NB4 (cell line): ENCODE measurements at regions not wholly inside any gene's neighbourhood (a gene's known extent, or its start where the extent isn't known, plus 50 kb on each side); places are given as distances from the start of the nearest gene placed in this dataset.

Experiments
- DNase-seq: peaks from one replicate; pipeline ENCODE4 v3.0.0; 2010; ENCODE audit warnings: low read depth
- H3K4me3 ChIP-seq: one replicate; pipeline ENCODE4 v1.5.1; 2011; ENCODE audit warnings: mild to moderate bottlenecking, low read depth, low read length, moderate library complexity
- MYC ChIP-seq: IDR thresholded peaks from 2 replicates; pipeline ENCODE4 v1.6.1; 2011; ENCODE audit warnings: low read depth, low read length
- POLR2A ChIP-seq: IDR thresholded peaks from 2 replicates; pipeline ENCODE4 v1.6.1; 2011; ENCODE audit warnings: mild to moderate bottlenecking; ENCODE audit not compliant: insufficient read length; ENCODE audit errors: extremely low read depth
- TF ChIP-seq, protein P1 (sequence below): IDR thresholded peaks from 2 replicates; pipeline ENCODE4 v1.6.1; 2011; ENCODE audit warnings: low read depth, low read length
- TF ChIP-seq, protein P2 (sequence below): IDR thresholded peaks from one replicate; pipeline ENCODE4 v1.5.1; 2012; ENCODE audit warnings: low read depth, low read length

DNA sequence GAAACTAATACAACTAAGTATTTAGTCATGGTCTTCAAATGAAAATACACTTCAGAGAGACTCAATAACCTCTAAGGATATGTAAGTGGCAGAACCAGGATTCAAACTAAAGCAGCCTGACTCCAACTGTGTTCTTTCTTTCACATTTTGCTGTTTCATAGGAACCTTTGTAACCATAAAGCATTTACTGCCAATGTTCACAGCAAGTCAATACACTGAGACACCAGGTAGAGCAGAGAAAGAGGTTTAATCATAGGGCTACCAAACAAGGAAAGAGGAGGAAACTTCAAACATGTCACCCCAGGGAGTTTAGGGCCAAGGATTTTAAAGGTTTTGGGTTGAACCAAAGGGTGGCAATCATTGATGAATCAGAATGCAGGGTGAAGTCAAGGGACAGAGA is 263.1 kb upstream of the PTGER4 start:
- TF ChIP-seq, protein P1, sequence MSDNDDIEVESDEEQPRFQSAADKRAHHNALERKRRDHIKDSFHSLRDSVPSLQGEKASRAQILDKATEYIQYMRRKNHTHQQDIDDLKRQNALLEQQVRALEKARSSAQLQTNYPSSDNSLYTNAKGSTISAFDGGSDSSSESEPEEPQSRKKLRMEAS: no peak
- TF ChIP-seq MYC: no peak
- TF ChIP-seq, protein P2, sequence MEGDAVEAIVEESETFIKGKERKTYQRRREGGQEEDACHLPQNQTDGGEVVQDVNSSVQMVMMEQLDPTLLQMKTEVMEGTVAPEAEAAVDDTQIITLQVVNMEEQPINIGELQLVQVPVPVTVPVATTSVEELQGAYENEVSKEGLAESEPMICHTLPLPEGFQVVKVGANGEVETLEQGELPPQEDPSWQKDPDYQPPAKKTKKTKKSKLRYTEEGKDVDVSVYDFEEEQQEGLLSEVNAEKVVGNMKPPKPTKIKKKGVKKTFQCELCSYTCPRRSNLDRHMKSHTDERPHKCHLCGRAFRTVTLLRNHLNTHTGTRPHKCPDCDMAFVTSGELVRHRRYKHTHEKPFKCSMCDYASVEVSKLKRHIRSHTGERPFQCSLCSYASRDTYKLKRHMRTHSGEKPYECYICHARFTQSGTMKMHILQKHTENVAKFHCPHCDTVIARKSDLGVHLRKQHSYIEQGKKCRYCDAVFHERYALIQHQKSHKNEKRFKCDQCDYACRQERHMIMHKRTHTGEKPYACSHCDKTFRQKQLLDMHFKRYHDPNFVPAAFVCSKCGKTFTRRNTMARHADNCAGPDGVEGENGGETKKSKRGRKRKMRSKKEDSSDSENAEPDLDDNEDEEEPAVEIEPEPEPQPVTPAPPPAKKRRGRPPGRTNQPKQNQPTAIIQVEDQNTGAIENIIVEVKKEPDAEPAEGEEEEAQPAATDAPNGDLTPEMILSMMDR: no peak
- no peak for TF ChIP-seq POLR2A
- no peak overlapping the region for H3K4me3 ChIP-seq
- DNase-seq: no peak

DNA sequence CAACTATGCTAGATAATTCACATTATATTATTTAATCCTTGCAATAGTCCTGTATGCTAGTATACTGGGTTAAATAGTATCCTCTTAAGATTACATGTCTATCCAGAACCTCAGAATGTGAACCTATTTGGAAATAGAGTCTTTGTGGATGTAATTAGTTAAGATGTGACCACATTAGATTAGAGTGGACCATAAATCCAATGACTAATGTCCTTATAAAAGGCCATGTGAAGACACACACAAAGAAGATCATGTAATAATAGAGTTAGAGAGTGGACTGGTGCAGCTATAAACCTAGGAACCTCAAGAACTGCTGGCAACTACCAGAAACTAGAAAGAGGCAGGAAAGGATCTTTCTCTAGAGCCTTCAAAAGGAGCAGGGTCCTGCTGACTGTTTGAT is 263.6 kb upstream of the PTGER4 start:
- no peak for TF ChIP-seq POLR2A
- TF ChIP-seq, protein P1: no peak
- TF ChIP-seq MYC: no peak
- TF ChIP-seq, protein P2: no peak
- DNase-seq: no peak
- H3K4me3 ChIP-seq: no peak overlapping the region

DNA sequence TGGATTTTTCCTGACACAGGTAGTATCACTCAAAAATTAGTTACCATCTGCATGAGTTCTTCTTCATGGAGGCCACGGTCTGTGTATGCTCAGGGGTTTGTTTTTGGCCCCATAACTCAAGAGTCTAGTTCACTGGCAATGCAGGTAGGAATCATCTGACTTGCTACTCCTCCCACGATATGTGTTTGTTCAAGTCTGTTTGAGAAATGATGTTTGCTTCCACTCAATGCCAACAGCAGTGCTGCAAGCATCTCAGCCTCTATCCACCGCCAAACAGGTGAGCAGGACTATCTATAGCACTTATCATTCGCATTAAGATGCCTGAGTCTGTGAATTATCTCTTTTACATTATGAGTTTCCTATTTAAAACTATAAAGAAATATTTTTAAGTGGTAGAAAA is 264.8 kb upstream of the PTGER4 start:
- no peak for TF ChIP-seq POLR2A
- no peak for TF ChIP-seq MYC
- TF ChIP-seq, protein P1: no peak
- TF ChIP-seq, protein P2: no peak
- no peak for DNase-seq
- H3K4me3 ChIP-seq: no peak overlapping the region

DNA sequence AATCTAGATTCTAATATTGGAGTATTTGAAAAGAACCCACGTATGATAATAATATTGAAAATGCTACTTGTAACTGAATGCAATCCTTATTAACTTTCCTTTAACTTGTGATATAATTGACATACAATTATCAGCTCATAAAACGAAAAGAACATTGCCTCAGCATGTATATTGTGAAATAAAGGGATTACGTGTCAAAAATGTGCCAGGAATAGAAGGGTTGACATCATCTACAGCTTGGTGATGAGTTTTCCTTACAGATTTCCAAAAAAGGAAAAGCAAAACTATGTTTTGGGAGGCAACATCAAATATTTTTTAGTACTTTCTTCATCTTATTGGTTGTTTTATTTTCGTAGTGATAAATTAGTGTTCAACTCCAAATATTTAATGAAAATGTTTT is 266.0 kb upstream of the PTGER4 start:
- DNase-seq: no peak

DNA sequence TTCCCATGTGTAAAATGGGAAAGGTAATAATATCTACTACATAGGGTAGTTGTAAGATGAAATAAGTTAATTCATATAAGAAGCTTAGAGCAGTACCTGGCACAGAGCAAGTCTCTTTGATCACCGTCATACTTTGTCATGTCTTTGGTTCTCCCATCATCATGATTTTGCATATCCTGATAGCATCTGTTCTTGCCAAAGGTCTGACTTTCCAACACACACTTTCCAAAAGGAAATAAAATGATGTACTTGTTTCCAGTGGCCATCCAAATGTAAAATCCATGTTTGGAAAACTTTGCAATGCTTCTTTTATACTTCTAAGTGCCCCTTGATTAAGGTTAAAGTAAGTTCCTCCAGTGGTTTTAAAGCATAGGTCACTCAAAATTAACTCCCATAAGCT is 266.9 kb upstream of the PTGER4 start:
- TF ChIP-seq, protein P1: no peak
- TF ChIP-seq POLR2A: no peak
- no peak overlapping the region for H3K4me3 ChIP-seq
- no peak for DNase-seq

More for the DNA sequence above, 266.0 kb upstream of the PTGER4 start:
- no peak overlapping the region for H3K4me3 ChIP-seq
- TF ChIP-seq, protein P2: no peak
- no peak for TF ChIP-seq POLR2A
- TF ChIP-seq MYC: no peak
- TF ChIP-seq, protein P1: no peak

DNA sequence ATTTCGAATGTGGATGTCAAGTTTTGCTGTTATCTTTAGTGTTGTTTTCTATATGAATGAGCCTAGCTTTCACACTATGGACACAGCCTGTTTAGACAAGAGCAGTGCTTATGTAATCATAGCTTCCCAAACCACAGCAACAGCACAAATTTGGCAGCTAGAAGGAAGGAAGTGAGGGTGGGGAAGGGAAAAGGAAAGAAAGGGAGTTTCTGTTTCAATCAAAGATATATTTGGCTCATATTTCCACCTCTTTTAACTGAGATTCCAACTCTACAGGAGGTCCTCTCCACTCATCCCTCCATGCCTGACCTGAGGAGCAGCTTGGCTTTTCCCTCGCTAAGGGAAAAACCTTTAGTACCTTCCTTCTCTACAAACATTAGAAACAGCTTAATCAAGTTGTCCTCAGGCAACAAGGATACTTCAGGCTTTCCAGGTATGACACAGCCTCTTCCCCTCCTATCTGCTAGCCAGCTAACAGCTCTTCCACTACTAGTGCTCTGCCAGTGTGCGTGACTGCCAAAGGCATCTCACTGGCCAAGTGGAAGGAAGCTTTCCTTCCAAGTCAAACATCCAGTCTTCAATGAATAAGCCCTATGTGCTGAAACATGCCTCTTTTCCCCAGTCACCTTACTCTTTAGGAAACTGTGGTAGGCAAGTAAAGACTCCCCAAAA is 268.6 kb upstream of the PTGER4 start:
- TF ChIP-seq, protein P2: no peak
- TF ChIP-seq MYC (no peak), POLR2A (no peak)
- TF ChIP-seq, protein P1: no peak
- DNase-seq: peak; percentile 80
- H3K4me3 ChIP-seq: no peak overlapping the region
